Left ventricle myocardium inferior (tissue), 1 donor: ENCODE measurements at regions not wholly inside any gene's neighbourhood (a gene's known extent, or its start where the extent isn't known, plus 50 kb on each side); places are given as distances from the start of the nearest gene placed in this dataset.

Experiments
- DNase-seq: peaks from one replicate; pipeline ENCODE4 v3.0.0-alpha.2; 2020
- H3K27ac ChIP-seq: fragments of 200-600 bp; replicated peaks from 2 replicates; pipeline ENCODE4 v1.8.0; 2021
- H3K27me3 ChIP-seq: fragments of 200-600 bp; 2 replicates; pipeline ENCODE4 v1.8.0; 2021; ENCODE audit warnings: low read depth
- H3K36me3 ChIP-seq: fragments of 200-600 bp; 2 replicates; pipeline ENCODE4 v1.8.0; 2021
- H3K4me1 ChIP-seq: fragments of 200-600 bp; 2 replicates; pipeline ENCODE4 v1.8.0; 2021
- H3K4me3 ChIP-seq: fragments of 200-600 bp; 2 replicates; pipeline ENCODE4 v1.8.0; 2021; ENCODE audit warnings: mild to moderate bottlenecking, moderate library complexity
- H3K9me3 ChIP-seq: fragments of 200-600 bp; replicated peaks from 2 replicates; pipeline ENCODE4 v1.8.0; 2021
- CTCF ChIP-seq: fragments of 200-600 bp; IDR thresholded peaks from 2 replicates; pipeline ENCODE4 v1.8.0; 2021; ENCODE audit warnings: antibody characterized with exemption, mild to moderate bottlenecking, borderline replicate concordance
- intact Hi-C: fragments of 100-400 bp; cut with micrococcal nuclease; formaldehyde crosslinking; loops from one replicate; pipeline ENCODE4 v1.11.0; 2022
- donor health status: DM: no; HTN: yes; CAD: no; lungs with severe emphysema.

- DNase-seq, result no peak
- H3K27me3 ChIP-seq, result no peaks in the 10 kb centered on the region
- peaks cover 2% of the 10 kb centered on the region for H3K4me1 ChIP-seq
- no peak overlapping the region for H3K4me3 ChIP-seq
- H3K9me3 ChIP-seq, result no peaks in the 10 kb centered on the region
- no peak for TF ChIP-seq CTCF
- H3K27ac ChIP-seq, result no peak overlapping the region
- no peaks in the 10 kb centered on the region for H3K36me3 ChIP-seq
- intact Hi-C loops, result no loop called here
Observed at GRCh38 chr1:170226767-170227166, 81.0 kb downstream of the NTMT2 start.

GRCh38 chr1:170230323-170230722 lies 84.6 kb downstream of the NTMT2 start:
- no peaks in the 10 kb centered on the region for H3K4me1 ChIP-seq
- no peak overlapping the region for H3K27ac ChIP-seq
- no peak for TF ChIP-seq CTCF
- no peaks in the 10 kb centered on the region for H3K36me3 ChIP-seq
- no peak overlapping the region for H3K4me3 ChIP-seq
- H3K9me3 ChIP-seq, result no peaks in the 10 kb centered on the region
- no peak for DNase-seq
- H3K27me3 ChIP-seq, result no peaks in the 10 kb centered on the region
- intact Hi-C loops, result no loop called here

GRCh38 chr1:170231662-170232061 lies 85.9 kb downstream of the NTMT2 start:
- DNase-seq, result no peak
- intact Hi-C loops, result no loop called here
- Histone ChIP-seq H3K27me3 (no peaks in the 10 kb centered on the region), H3K27ac (no peak overlapping the region), H3K36me3 (no peaks in the 10 kb centered on the region), H3K9me3 (no peaks in the 10 kb centered on the region), H3K4me1 (no peaks in the 10 kb centered on the region), H3K4me3 (no peak overlapping the region)
- no peak for TF ChIP-seq CTCF

DNA sequence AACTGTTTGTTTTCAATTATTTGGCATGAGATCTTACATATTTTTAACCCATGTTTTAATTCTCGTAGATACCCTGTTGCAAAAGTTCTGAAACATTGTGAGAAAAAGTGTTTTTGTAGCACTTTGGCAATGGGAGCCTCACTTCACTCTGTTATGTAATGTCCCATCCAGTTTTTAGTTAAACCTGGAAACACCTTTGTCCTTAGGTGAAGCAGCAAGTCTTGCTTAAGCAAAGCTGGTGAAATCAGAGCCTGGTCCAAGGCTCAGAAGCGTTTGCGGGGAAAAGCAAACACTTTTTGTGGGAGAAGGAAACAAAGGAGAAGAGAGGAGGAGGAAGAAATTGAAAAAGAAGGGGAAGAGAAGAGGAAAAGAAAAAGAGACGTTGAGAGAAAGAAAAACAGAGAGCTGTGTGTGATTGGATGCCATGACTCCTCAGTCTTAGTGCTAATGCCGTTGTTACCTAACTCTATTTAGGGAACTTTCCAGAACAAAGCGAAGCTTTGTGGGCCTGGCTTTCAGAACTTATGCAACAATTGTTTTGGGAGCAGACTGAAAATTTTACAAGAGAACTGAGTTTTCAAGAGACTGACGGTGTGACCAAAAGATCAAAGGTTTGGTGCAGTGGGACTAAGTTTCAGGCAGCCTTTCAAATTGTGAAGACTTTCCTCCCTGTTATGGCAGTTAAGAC lies 93.1 kb downstream of the NTMT2 start:
- Histone ChIP-seq H3K27ac (no peak overlapping the region), H3K27me3 (no peaks in the 10 kb centered on the region), H3K4me1 (no peaks in the 10 kb centered on the region), H3K36me3 (no peaks in the 10 kb centered on the region), H3K9me3 (no peaks in the 10 kb centered on the region), H3K4me3 (no peak overlapping the region)
- intact Hi-C loops, result no loop called here
- no peak for TF ChIP-seq CTCF
- DNase-seq, result no peak

DNA sequence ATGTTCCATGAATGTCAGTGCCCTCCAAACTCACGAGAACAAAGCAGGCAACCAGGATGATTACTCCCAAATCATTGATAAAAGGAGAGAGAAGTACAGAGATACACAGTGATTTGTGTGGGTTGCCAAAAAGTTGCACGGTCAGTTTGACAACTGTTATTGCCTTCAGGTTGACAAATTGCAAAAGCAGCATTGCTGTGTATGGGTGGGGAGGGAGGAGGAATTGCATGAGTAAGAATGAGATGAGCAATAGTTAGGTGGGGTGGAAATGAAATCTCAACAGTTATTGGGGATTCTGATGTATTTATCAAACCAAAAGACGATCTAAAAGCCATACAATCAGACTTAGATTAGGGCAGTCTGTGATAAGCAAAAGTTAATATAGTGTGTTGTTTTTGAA lies 93.7 kb downstream of the NTMT2 start:
- Histone ChIP-seq H3K27ac (no peak overlapping the region), H3K4me3 (no peak overlapping the region), H3K9me3 (no peaks in the 10 kb centered on the region), H3K27me3 (no peaks in the 10 kb centered on the region), H3K36me3 (no peaks in the 10 kb centered on the region), H3K4me1 (no peaks in the 10 kb centered on the region)
- DNase-seq, result no peak
- TF ChIP-seq CTCF, result no peak
- intact Hi-C loops, result no loop called here

DNA sequence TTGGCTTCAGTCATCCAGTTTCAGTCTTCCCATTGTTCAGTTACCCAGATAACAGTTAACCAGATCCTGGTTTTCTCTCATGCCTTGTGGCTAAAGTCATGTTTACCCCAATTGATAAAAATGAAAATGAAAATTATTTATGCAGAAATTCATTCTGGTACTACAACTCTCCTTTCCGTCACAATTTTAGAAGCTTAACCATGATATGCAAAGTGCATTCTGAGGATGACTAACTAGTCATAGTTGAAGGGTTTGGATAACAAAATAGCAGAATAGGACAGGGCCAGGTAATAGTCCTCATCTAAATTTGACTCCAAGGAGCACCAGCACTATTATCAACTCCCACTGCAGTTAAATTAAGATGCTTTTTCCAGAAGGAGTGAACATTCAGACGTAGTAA lies 94.7 kb downstream of the NTMT2 start:
- no peak for DNase-seq
- TF ChIP-seq CTCF, result no peak
- no peak overlapping the region for H3K27ac ChIP-seq
- no peaks in the 10 kb centered on the region for H3K27me3 ChIP-seq
- intact Hi-C loops, result no loop called here
- no peaks in the 10 kb centered on the region for H3K36me3 ChIP-seq
- no peak overlapping the region for H3K4me3 ChIP-seq
- H3K9me3 ChIP-seq, result no peaks in the 10 kb centered on the region
- H3K4me1 ChIP-seq, result no peaks in the 10 kb centered on the region
